B cell (primary cell): ENCODE measurements at regions not wholly inside any gene's neighbourhood (a gene's known extent, or its start where the extent isn't known, plus 50 kb on each side); places are given as distances from the start of the nearest gene placed in this dataset.

Source experiments
- CTCF ChIP-seq: fragments of 200-600 bp; IDR thresholded peaks from one replicate; pipeline ENCODE4 v1.8.0; 2022; ENCODE audit warnings: antibody characterized with exemption, mild to moderate bottlenecking
- EZH2 ChIP-seq: IDR thresholded peaks from 2 replicates; pipeline ENCODE4 v1.6.1; 2012; ENCODE audit warnings: borderline replicate concordance, low read depth, mild to moderate bottlenecking, moderate library complexity, low read length; ENCODE audit not compliant: insufficient read depth, poor library complexity, severe bottlenecking

- TF ChIP-seq EZH2 (no peak), CTCF (no peak)
Observed at GRCh38 chr11:23997356-23997755, 499.5 kb upstream of the LUZP2 start.
